ENCODE measurements at regions not wholly inside any gene's neighbourhood (a gene's known extent, or its start where the extent isn't known, plus 50 kb on each side); places are given as distances from the start of the nearest gene placed in this dataset.

GRCh38 chr11:33419924-33420323 lies 162.7 kb downstream of the HIPK3 start:
- TF ChIP-seq CTCF (IDR thresholded peaks at IDR 0.05) (no peak), POLR2A (IDR thresholded peaks at IDR 0.05) (no peak)

All from adrenal gland (tissue), 5 donors.